GM19452 (cell line): ENCODE measurements at regions not wholly inside any gene's neighbourhood (a gene's known extent, or its start where the extent isn't known, plus 50 kb on each side); places are given as distances from the start of the nearest gene placed in this dataset.
"Not testable (repeated sequence)": the region's sequence is repeated elsewhere in the genome, so short reads cannot be mapped to it uniquely, and the experiment has no call there.

Experiments
- ATAC-seq: cut with Tn5 transposase; IDR thresholded peaks from one replicate; pipeline ENCODE4 v1.9.1; 2021; ENCODE audit not compliant: unreplicated experiment

- no peak for ATAC-seq
Measured at GRCh38 chr5:103389357-103389756, 130.8 kb downstream of the MACIR start.

DNA sequence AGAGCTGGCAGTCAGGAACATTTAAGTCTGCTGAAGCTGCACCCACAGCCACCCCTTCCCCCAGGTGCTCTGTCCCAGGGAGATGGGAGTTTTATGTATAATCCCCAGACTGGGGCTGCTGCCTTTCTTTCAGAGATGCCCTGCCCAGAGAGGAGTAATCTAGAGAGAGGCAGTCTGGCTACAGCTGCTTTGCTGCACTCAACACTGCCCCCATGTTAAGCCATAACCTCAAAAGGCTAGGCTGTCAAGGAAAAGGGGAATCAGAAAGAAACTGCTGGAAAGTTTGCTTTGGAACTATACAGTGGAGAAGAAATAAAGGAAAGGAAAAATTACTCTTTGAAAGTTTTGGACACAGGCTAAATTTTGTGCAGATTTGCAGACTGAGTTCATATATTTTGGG is 127.2 kb downstream of the MACIR start:
- ATAC-seq, result no peak

DNA sequence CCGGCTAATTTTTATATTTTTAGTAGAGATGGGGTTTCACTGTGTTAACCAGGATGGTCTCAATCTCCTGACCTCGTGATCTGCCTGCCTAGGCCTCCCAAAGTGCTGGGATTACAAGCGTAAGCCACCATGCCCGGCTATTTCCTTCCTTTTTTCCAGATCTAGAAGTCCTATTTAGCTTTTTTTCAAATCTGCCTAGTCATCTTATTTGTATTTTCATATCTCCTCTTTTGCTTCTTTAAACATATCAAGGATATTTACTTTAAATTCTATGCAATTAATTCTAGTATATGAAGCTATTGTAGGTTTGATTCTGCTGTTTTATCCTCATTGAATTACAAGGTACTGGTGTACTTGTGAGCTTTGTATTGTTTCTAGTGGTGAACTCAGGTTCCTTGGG is 119.1 kb downstream of the MACIR start:
- not testable (repeated sequence) for ATAC-seq

- no peak for ATAC-seq
Measured at GRCh38 chr5:103375863-103376591, 117.5 kb downstream of the MACIR start.

- ATAC-seq, result no peak
Measured at GRCh38 chr5:103375350-103375749, 116.8 kb downstream of the MACIR start.

DNA sequence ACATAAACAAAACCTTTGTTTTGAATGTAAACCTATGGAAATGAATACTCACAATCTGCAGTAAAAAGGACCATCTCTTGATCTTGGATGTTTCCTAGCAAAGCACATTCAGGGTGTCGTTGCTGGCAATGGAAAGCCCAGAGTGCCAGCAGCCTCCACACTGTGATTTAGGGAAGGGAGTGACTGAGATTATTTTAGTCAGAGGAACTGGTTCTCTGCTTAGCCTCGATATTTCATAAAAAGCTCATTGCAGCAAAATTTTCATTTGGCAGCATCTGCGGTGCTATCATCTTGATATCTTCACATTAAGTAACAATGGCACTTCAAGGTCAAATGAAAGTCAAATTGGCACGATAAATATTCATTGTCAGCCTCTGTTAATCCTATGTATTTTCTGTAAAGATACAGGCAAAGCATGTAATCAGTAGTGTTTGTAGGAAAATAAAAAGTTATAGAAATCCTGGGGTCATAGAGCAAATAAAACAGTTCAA is 116.0 kb downstream of the MACIR start:
- ATAC-seq, result no peak

DNA sequence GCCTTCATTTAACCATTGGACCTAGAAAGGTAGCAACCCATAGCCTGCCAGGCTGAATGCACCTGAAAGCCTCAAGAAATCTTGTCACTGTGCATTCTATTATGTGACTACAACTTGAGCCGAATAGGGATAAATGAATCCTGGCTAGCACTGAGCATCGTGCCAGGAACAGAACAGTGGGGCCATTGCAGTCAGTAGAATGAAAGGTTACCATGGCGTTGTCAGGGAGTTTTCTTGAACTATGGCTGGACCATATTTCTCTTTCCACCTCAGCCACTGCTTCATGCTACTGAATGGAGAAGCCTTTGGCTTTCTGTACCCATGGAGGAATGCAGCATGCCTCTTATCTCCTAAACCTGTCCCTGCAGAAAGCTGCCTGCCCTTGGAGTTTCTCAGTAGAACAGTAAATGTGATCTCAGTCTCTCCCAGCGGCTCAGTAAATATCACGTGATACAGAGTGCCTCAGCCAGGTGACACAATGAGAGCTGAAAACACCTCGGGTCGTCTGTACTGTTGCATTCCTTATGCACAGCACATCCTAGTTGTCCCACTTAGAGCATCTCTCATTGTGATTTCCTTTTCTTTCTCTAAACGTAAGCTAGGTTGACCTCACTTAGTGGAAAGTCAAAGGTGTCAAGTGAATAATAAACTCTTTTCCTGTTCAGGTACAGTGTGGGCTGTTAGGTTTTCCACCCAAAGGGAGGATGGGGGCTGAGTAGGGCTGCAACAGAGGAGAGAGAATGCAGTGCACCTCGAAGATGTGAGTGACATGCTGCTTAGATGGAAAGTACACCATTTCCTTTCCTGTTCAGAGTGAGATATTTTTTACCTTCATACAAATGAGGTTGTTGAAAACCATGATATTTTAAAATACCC is 115.3 kb downstream of the MACIR start:
- no peak for ATAC-seq

GRCh38 chr5:103371046-103371607 is 112.6 kb downstream of the MACIR start:
- no peak for ATAC-seq

- no peak for ATAC-seq
Measured at GRCh38 chr5:103369125-103370120, 110.9 kb downstream of the MACIR start.

- no peak for ATAC-seq
Measured at GRCh38 chr5:103367702-103368101, 109.1 kb downstream of the MACIR start.

- no peak for ATAC-seq
Measured at GRCh38 chr5:103366918-103367549, 108.5 kb downstream of the MACIR start.

DNA sequence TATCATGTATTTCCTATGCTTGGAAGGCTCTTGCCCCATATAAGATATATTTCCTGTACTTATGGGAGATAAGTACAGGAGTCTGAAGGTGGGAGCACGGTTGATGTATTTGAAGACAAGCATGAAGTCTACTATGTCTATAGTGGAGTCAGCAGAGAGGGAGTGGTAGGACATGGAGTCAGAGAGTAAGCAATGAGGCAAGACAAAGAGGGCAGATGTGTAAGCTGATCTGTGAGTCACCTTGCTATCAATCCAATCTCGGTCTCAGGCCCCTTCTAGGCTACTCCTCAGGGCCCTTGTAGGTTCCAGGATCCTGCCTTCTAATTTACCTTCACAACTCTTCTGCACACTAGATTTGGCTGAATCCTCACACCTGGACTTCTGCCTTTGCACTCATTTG is 105.5 kb downstream of the MACIR start:
- no peak for ATAC-seq

DNA sequence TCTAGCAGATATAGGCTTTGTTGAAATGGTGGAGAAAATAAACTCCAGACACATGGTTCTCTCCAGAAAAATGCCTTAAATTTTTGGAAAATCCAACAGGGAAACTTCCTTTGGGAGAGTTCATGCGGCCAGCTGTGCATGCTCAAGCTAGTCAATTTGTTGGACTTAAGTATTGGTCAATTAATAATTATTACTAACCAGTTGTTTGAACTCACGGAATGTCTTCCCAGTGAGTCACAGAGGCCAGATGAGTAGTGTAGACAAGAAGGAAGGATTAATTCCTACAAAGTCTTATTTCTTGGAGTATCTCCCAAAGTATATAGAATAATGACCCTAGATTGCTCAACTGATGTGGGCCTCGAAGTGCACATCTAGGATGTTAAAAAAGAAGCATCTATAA is 103.6 kb downstream of the MACIR start:
- ATAC-seq, result no peak

DNA sequence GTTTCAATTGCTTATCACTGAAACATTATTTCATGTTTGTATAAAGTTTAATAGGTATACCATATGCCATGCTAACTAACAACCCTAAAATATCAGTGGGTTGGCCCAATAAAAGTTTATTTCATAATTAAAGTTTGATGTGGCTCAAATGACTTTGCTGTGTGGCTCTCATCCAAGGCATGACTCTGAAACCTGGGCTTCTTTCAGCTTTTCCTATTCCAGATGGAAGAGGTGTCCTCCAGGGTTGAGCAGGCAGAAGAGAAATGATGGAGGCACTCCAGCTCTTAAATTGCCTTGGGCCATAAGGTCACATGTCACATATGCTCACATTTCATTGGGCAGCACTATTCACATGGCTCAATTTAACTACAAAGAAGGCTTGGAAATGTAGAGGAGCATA is 101.9 kb downstream of the MACIR start:
- no peak for ATAC-seq

- no peak for ATAC-seq
Measured at GRCh38 chr5:103358305-103358995, 99.9 kb downstream of the MACIR start.

DNA sequence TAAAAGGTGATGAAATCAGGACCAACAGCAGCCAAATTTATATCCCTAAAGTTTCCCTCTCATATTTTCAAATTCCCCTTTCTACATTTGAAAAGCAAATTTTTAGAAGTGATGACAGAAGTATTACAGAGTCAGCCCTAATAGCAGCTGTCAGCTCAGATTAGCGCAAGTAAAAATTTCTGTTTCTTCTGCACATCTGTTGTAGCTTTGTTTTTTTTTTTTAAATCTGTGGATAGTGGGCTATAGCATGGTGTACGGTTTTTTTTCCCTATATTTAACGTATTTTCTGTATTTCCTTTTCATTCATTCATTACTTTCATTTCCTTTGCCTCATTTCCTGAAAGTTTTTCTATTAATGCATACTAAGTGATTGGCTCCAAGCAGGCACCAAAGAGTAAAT is 99.1 kb downstream of the MACIR start:
- ATAC-seq, result no peak

GRCh38 chr5:103356350-103357091 is 98.0 kb downstream of the MACIR start:
- no peak for ATAC-seq

- ATAC-seq, result no peak
Measured at GRCh38 chr5:103355579-103355978, 97.0 kb downstream of the MACIR start.

DNA sequence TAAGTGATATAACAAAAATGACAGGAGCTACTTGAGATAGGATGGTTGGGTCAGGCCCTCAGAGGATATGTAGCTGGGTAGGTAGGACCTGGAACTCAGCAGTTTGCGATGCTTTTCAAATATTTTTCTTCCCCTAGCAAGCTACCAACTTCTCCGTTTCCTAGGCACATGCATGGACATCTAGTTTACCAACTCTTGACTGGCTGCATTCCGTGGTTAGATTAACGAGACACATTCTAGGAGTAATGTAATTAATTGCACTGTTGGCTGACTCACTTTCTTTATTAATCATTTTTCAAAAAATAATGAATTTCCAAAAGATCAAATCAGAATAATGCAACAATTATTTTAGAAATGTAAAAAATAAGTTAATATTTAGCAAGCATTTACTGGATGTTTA is 95.9 kb downstream of the MACIR start:
- ATAC-seq, result no peak
